ENCODE measurements at regions not wholly inside any gene's neighbourhood (a gene's known extent, or its start where the extent isn't known, plus 50 kb on each side); places are given as distances from the start of the nearest gene placed in this dataset.

GRCh38 chr11:112459001-112459400 is 198.3 kb upstream of the PLET1 start:
- no peak overlapping the region for H3K27ac ChIP-seq
- no peak for DNase-seq
- no peaks in the 10 kb centered on the region for H3K4me1 ChIP-seq
- H3K27me3 ChIP-seq, result no peaks in the 10 kb centered on the region
- TF ChIP-seq CTCF (IDR thresholded peaks at IDR 0.05), result no peak
- no peak overlapping the region for H3K9ac ChIP-seq (ENCODE audit: low read depth in 2 of 2, low read length in 2 of 2)
- H3K36me3 ChIP-seq, result no peaks in the 10 kb centered on the region
- no peaks in the 10 kb centered on the region for H3K9me3 ChIP-seq
- no peak overlapping the region for H3K4me3 ChIP-seq
- intact Hi-C loops (cut with DNase I), result no loop called here

GRCh38 chr11:112460141-112460540 is 199.5 kb upstream of the PLET1 start:
- Histone ChIP-seq H3K4me1 (no peaks in the 10 kb centered on the region), H3K27me3 (no peaks in the 10 kb centered on the region), H3K9ac (ENCODE audit: low read depth in 2 of 2, low read length in 2 of 2) (no peak overlapping the region), H3K9me3 (no peaks in the 10 kb centered on the region), H3K27ac (no peak overlapping the region), H3K36me3 (no peaks in the 10 kb centered on the region), H3K4me3 (no peak overlapping the region)
- TF ChIP-seq CTCF (IDR thresholded peaks at IDR 0.05), result no peak
- intact Hi-C loops (cut with DNase I), result no loop called here
- DNase-seq, result no peak

- Histone ChIP-seq H3K36me3 (no peaks in the 10 kb centered on the region), H3K27me3 (no peaks in the 10 kb centered on the region), H3K9ac (ENCODE audit: low read depth in 2 of 2, low read length in 2 of 2) (no peak overlapping the region), H3K27ac (no peak overlapping the region), H3K4me1 (no peaks in the 10 kb centered on the region), H3K9me3 (no peaks in the 10 kb centered on the region), H3K4me3 (no peak overlapping the region)
- intact Hi-C loops (cut with DNase I), result no loop called here
- TF ChIP-seq CTCF (IDR thresholded peaks at IDR 0.05), result no peak
- DNase-seq, result no peak
Measured at GRCh38 chr11:112464949-112465348, 204.3 kb upstream of the PLET1 start.

GRCh38 chr11:112465433-112466024 is 204.9 kb upstream of the PLET1 start:
- Histone ChIP-seq H3K4me3 (no peak overlapping the region), H3K36me3 (no peaks in the 10 kb centered on the region), H3K9ac (ENCODE audit: low read depth in 2 of 2, low read length in 2 of 2) (no peak overlapping the region), H3K27me3 (no peaks in the 10 kb centered on the region), H3K4me1 (no peaks in the 10 kb centered on the region), H3K9me3 (no peaks in the 10 kb centered on the region), H3K27ac (no peak overlapping the region)
- no peak for TF ChIP-seq CTCF (IDR thresholded peaks at IDR 0.05)
- DNase-seq, result no peak
- intact Hi-C loops (cut with DNase I), result no loop called here

GRCh38 chr11:112467721-112468120 is 207.1 kb upstream of the PLET1 start:
- Histone ChIP-seq H3K4me3 (no peak overlapping the region), H3K27ac (no peak overlapping the region), H3K36me3 (no peaks in the 10 kb centered on the region), H3K27me3 (no peaks in the 10 kb centered on the region), H3K4me1 (no peaks in the 10 kb centered on the region), H3K9ac (ENCODE audit: low read depth in 2 of 2, low read length in 2 of 2) (no peak overlapping the region), H3K9me3 (no peaks in the 10 kb centered on the region)
- DNase-seq, result no peak
- no peak for TF ChIP-seq CTCF (IDR thresholded peaks at IDR 0.05)
- intact Hi-C loops (cut with DNase I), result no loop called here

Data from colonic mucosa (tissue), 4 donors.